Spleen (tissue), 11 donors: ENCODE measurements at regions not wholly inside any gene's neighbourhood (a gene's known extent, or its start where the extent isn't known, plus 50 kb on each side); places are given as distances from the start of the nearest gene placed in this dataset.

ENCODE experiments used
- DNase-seq: peaks from one replicate; pipeline ENCODE4 v3.0.0-alpha.2; 2020
- H3K27ac ChIP-seq, 8 donors: fragments of 200-600 bp; sonication (generic) in 7 of 8; 1 replicate in 4 of 8; 2 replicates in 4 of 8; pipeline versions ENCODE4 v1.5.0 to v1.8.0; 2016 to 2021; ENCODE audit warnings: inconsistent platforms in 4 of 8, mild to moderate bottlenecking in 4 of 8, moderate library complexity in 1 of 8
- H3K27me3 ChIP-seq, 7 donors: fragments of 200-600 bp; sonication (generic) in 6 of 7; replicated peaks in 1 of 7; 1 replicate in 4 of 7; 2 replicates in 3 of 7; pipeline versions ENCODE4 v1.5.0 to v1.8.0; 2016 to 2021; ENCODE audit warnings: inconsistent platforms in 3 of 7, mild to moderate bottlenecking in 1 of 7
- H3K36me3 ChIP-seq, 6 donors: fragments of 200-600 bp; sonication (generic) in 5 of 6; 1 replicate in 4 of 6; 2 replicates in 2 of 6; pipeline versions ENCODE4 v1.5.0 to v1.8.0; 2016 to 2021; ENCODE audit warnings: inconsistent platforms in 2 of 6
- H3K4me1 ChIP-seq, 6 donors: fragments of 200-600 bp; sonication (generic) in 5 of 6; 1 replicate in 3 of 6; 2 replicates in 3 of 6; pipeline versions ENCODE4 v1.5.0 to v1.8.0; 2016 to 2021; ENCODE audit warnings: inconsistent platforms in 3 of 6
- H3K4me3 ChIP-seq, 8 donors: fragments of 200-600 bp; sonication (generic) in 7 of 8; 1 replicate in 4 of 8; 2 replicates in 4 of 8; pipeline versions ENCODE4 v1.5.0 to v1.8.0; 2016 to 2021; ENCODE audit warnings: inconsistent platforms in 4 of 8, mild to moderate bottlenecking in 4 of 8, moderate library complexity in 2 of 8
- H3K9me3 ChIP-seq, 8 donors: fragments of 200-600 bp; sonication (generic) in 7 of 8; 1 replicate in 4 of 8; 2 replicates in 4 of 8; pipeline versions ENCODE4 v1.5.0 to v1.8.0; 2016 to 2021; ENCODE audit warnings: inconsistent platforms in 4 of 8
- POLR2A ChIP-seq, 3 donors: fragments of 450-650 bp; IDR thresholded peaks; one replicate each; pipeline ENCODE4 v1.5.1; 2017; ENCODE audit warnings: antibody characterized with exemption in 3 of 3, mild to moderate bottlenecking in 1 of 3
- POLR2AphosphoS5 ChIP-seq, 3 donors: sonication (generic); formaldehyde crosslinking; IDR thresholded peaks; one replicate each; pipeline ENCODE4 v1.5.1; 2017; ENCODE audit warnings: antibody characterized with exemption in 3 of 3
- WGBS, 5 donors: extraction: QIAGEN DNeasy Blood & Tissue Kit in 3 of 5; methylation state at CpG; one replicate each; pipeline versions ENCODE4 v1.1.5 to v1.1.7; 2013 to 2018; 5-methylcytosine and 5-hydroxymethylcytosine counted together
- intact Hi-C: fragments of 100-400 bp; cut with DNase I; formaldehyde crosslinking; loops from one replicate; pipeline ENCODE4 v1.15.0; 2023; ENCODE audit warnings: low total_unique reads
- TF ChIP-seq, protein P1 (sequence below), 11 experiments: fragments of 200-600 bp in 7 of 11; fragments of 450-650 bp in 4 of 11; sonication (generic) in 4 of 11; IDR thresholded peaks in 8 of 11; conservative IDR thresholded peaks in 3 of 11; 1 replicate in 7 of 11; 2 replicates in 4 of 11; pipeline versions ENCODE4 v1.4.0 to v1.8.0; 2016 to 2021; ENCODE audit warnings: antibody characterized with exemption in 11 of 11, inconsistent platforms in 4 of 11, mild to moderate bottlenecking in 1 of 11
- donor health status: healthy with polysubstance abuse.
- donor health status: DM: no; HTN: no; CAD: no; lungs with moderate emphysema.
- donor health status: DM: no; HTN: no; CAD: no.
- donor health status: Bipolar disorder and iron deficiency.
- donor health status: healthy.
- donor health status: DM: no; HTN: no; CAD: no.
- donor health status: DM: yes; HTN: yes; CAD: no.

DNA sequence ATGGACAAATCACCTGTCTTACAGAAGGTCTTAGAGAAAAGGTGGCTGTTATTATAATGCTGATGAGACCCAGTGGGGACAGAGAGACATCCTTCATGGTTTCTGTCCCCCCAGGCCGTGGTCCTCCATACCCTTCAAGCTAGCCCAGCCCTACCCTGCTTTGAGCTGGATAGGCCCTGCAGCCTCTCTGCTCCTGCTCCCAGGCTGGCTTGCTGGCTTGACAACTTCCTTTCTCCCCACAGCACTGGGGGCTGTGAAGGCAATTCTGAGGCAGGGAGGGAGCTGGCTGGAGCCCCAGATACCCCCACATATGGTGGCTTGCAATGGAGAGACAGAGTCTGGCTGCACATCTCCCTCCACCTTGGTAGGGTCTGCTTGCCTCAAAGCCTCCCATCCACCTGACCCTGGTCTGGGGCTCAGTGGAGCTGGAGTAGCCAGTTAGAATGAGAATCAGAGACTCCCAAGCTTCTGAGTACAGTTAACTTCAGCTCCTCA lies 118.2 kb downstream of the PJA1 start:
- intact Hi-C loops: no loop called here
- no peaks in the 10 kb centered on the region for H3K4me1 ChIP-seq
- TF ChIP-seq POLR2AphosphoS5 (IDR thresholded peaks at IDR 0.05): no peak
- no peak overlapping the region for H3K27ac ChIP-seq
- no peaks in the 10 kb centered on the region for H3K36me3 ChIP-seq
- no peak overlapping the region for H3K4me3 ChIP-seq
- H3K27me3 ChIP-seq: peaks cover 0 to 22% (median 0%) of the 10 kb centered on the region in 7 donors
- peaks cover 0 to 13% (median 0%) of the 10 kb centered on the region in 8 donors for H3K9me3 ChIP-seq
- no peak for DNase-seq
- WGBS, 5 donors: 46 to 61% (median 60%) methylated on average over 1 of the region's 1 CpG

DNA sequence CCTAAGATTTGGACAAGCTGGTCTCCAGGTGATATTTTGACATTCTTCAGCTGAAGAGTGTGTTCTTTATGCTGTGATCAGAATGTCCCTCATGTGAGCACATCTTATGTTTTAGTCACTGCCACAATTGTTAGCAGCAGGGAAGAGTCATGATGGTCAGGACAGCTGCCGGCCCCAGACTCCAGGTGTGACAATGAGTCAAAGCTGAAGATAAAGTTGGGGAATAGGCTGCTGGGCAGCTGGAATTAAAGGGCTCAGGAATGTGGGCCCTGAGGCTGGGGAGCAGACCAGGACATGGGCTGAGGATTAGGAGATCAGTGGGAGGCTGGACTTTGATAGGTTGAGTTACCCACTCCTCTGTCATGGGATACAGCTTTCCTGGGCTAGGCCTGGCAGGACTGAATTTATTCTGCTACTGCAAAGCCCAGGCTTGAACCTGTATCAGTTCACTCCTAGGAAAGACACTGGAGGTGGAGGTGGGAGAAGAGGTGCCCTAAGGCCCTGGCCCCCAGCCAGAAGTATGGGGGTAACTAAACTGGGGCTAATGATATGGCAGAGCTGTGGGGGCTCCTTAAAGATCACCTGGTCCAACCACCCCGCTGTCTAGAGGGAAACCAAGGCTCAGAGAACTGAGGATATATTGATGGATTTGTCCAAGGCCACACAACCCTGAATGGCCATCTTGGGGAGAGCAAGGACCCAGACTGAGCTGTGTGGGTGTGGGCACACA lies 119.5 kb downstream of the PJA1 start:
- H3K4me3 ChIP-seq: no peak overlapping the region
- TF ChIP-seq POLR2A (IDR thresholded peaks at IDR 0.05) (no peak), POLR2AphosphoS5 (IDR thresholded peaks at IDR 0.05) (no peak)
- TF ChIP-seq, protein P1, sequence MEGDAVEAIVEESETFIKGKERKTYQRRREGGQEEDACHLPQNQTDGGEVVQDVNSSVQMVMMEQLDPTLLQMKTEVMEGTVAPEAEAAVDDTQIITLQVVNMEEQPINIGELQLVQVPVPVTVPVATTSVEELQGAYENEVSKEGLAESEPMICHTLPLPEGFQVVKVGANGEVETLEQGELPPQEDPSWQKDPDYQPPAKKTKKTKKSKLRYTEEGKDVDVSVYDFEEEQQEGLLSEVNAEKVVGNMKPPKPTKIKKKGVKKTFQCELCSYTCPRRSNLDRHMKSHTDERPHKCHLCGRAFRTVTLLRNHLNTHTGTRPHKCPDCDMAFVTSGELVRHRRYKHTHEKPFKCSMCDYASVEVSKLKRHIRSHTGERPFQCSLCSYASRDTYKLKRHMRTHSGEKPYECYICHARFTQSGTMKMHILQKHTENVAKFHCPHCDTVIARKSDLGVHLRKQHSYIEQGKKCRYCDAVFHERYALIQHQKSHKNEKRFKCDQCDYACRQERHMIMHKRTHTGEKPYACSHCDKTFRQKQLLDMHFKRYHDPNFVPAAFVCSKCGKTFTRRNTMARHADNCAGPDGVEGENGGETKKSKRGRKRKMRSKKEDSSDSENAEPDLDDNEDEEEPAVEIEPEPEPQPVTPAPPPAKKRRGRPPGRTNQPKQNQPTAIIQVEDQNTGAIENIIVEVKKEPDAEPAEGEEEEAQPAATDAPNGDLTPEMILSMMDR (IDR thresholded peaks at IDR 0.05 in 8 of 11, conservative IDR thresholded peaks at IDR 0.05 in 3 of 11): no peak
- WGBS, 5 donors: 75 to 97% (median 94%) methylated on average over 2 of the region's 2 CpGs
- H3K4me1 ChIP-seq: no peaks in the 10 kb centered on the region
- H3K9me3 ChIP-seq: peaks cover 0 to 13% (median 0%) of the 10 kb centered on the region in 8 donors
- H3K36me3 ChIP-seq: no peaks in the 10 kb centered on the region
- DNase-seq: no peak
- intact Hi-C loops: no loop called here
- peaks cover 0 to 22% (median 0%) of the 10 kb centered on the region in 7 donors for H3K27me3 ChIP-seq
- H3K27ac ChIP-seq: no peak overlapping the region

DNA sequence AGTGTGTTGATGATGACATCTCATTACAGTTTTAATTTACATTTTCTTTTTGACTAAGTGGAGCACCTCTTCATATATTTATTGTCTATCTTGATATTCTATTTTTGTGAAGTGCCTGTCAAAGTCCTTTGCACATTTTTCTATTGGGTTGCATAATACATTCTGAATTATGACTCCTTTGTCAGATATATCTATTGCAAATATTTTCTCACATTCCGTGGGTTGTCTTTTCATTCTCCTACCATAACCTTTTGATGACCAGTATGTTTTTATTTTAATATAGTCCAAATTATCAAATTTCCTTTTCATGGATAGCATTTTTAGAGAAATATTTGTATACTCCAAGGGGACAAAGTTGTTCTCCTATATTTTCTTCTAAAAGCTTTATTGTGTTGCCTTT lies 126.4 kb downstream of the PJA1 start:
- intact Hi-C loops: no loop called here
- no peaks in the 10 kb centered on the region for H3K36me3 ChIP-seq
- no peak for TF ChIP-seq POLR2AphosphoS5 (IDR thresholded peaks at IDR 0.05)
- TF ChIP-seq, protein P1 (IDR thresholded peaks at IDR 0.05 in 8 of 11, conservative IDR thresholded peaks at IDR 0.05 in 3 of 11): no peak
- no peak for TF ChIP-seq POLR2A (IDR thresholded peaks at IDR 0.05)
- no peak overlapping the region for H3K27ac ChIP-seq
- no peaks in the 10 kb centered on the region for H3K27me3 ChIP-seq
- H3K9me3 ChIP-seq: peaks cover 0 to 2% (median 0%) of the 10 kb centered on the region in 8 donors
- DNase-seq: no peak
- H3K4me3 ChIP-seq: no peak overlapping the region
- H3K4me1 ChIP-seq: no peaks in the 10 kb centered on the region
- WGBS, 5 donors: 81 to 97% (median 85%) methylated on average over 1 of the region's 1 CpG

DNA sequence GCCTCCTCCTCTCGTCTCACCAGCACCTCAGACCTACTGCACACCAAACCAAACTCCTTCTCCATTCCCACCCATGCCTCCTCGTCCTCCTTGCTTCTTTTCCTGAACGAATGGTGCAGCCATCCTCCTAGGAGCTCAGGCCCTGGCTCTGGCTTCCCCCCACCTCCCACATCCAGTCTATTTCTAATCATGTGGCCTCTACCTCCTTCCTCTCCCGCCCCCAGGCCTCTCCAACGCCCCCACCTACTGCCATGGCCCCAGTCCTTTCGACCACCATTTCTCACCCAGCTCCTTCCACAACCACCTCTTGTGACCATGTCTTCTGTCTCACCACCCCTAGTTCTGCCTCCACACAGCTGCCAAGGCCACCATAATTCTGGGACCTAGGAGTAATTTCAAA lies 127.1 kb downstream of the PJA1 start:
- H3K27ac ChIP-seq: no peak overlapping the region
- H3K4me1 ChIP-seq: no peaks in the 10 kb centered on the region
- no peak for DNase-seq
- H3K36me3 ChIP-seq: no peaks in the 10 kb centered on the region
- WGBS, 5 donors: 65 to 90% (median 84%) methylated on average over 5 to 6 of the region's 6 CpGs
- no peaks in the 10 kb centered on the region for H3K27me3 ChIP-seq
- TF ChIP-seq, protein P1 (IDR thresholded peaks at IDR 0.05 in 8 of 11, conservative IDR thresholded peaks at IDR 0.05 in 3 of 11): no peak
- TF ChIP-seq POLR2AphosphoS5 (IDR thresholded peaks at IDR 0.05) (no peak), POLR2A (IDR thresholded peaks at IDR 0.05) (no peak)
- H3K9me3 ChIP-seq: no peaks in the 10 kb centered on the region
- intact Hi-C loops: no loop called here
- H3K4me3 ChIP-seq: no peak overlapping the region
